ENCODE measurements at regions not wholly inside any gene's neighbourhood (a gene's known extent, or its start where the extent isn't known, plus 50 kb on each side); places are given as distances from the start of the nearest gene placed in this dataset.
"Not testable (repeated sequence)": the region's sequence is repeated elsewhere in the genome, so short reads cannot be mapped to it uniquely, and the experiment has no call there.

- not testable (repeated sequence) for TF ChIP-seq CTCF (IDR thresholded peaks at IDR 0.05); ESRRA (CRISPR knock-in tag; IDR thresholded peaks at IDR 0.05; ENCODE audit: borderline replicate concordance)
Measured at GRCh38 chr4:49560883-49561282, 574.8 kb downstream of the CWH43 start.
